HEK293T (cell line): ENCODE measurements at regions not wholly inside any gene's neighbourhood (a gene's known extent, or its start where the extent isn't known, plus 50 kb on each side); places are given as distances from the start of the nearest gene placed in this dataset.
A peak's percentile ranks its signal among the peaks of the same experiment; 100 is the strongest.

Experiments
- CTCF ChIA-PET: fragments of 350-600 bp; formaldehyde crosslinking; extraction: SDS; loops from one replicate; lab custom pipeline; 2021; ENCODE audit warnings: antibody characterized with exemption, inconsistent platforms; lab: Yijun Ruan, JAX
- POLR2A ChIA-PET: fragments of 350-600 bp; formaldehyde crosslinking; extraction: SDS; loops from one replicate; lab custom pipeline; 2020; ENCODE audit warnings: antibody characterized with exemption, inconsistent platforms; lab: Yijun Ruan, JAX
- DNase-seq: peaks from one replicate; pipeline ENCODE4 v3.0.0; 2012; ENCODE audit warnings: mixed read lengths; ENCODE audit errors: extremely low spot score
- ARNT ChIP-seq: fragments of 450-650 bp; IDR thresholded peaks from 2 replicates; pipeline ENCODE4 v1.6.1; 2017; ENCODE audit warnings: mild to moderate bottlenecking
- BHLHE40 ChIP-seq: fragments of 450-650 bp; IDR thresholded peaks from 2 replicates; pipeline ENCODE4 v1.6.1; 2016; ENCODE audit warnings: mild to moderate bottlenecking, moderate library complexity, borderline replicate concordance
- CTBP1 ChIP-seq: fragments of 450-650 bp; IDR thresholded peaks from 2 replicates; pipeline ENCODE4 v1.6.1; 2016; ENCODE audit warnings: borderline replicate concordance
- ELF4 ChIP-seq: fragments of 450-650 bp; IDR thresholded peaks from 2 replicates; pipeline ENCODE4 v1.6.1; 2017; ENCODE audit warnings: antibody characterized with exemption
- FOXA1 ChIP-seq: fragments of 450-650 bp; IDR thresholded peaks from 2 replicates; pipeline ENCODE4 v1.6.1; 2016; ENCODE audit warnings: mild to moderate bottlenecking
- FOXK2 ChIP-seq: fragments of 450-650 bp; IDR thresholded peaks from 2 replicates; pipeline ENCODE4 v1.6.1; 2016; ENCODE audit warnings: mild to moderate bottlenecking
- FOXM1 ChIP-seq: fragments of 450-650 bp; IDR thresholded peaks from 2 replicates; pipeline ENCODE4 v1.6.1; 2017; ENCODE audit warnings: mild to moderate bottlenecking, borderline replicate concordance
- HDGF ChIP-seq: fragments of 450-650 bp; IDR thresholded peaks from 2 replicates; pipeline ENCODE4 v1.6.1; 2017; ENCODE audit warnings: antibody characterized with exemption, borderline replicate concordance
- L3MBTL2 ChIP-seq: fragments of 450-650 bp; conservative IDR thresholded peaks from 2 replicates; pipeline ENCODE4 v1.6.1; 2016; ENCODE audit warnings: mild to moderate bottlenecking
- LEF1 ChIP-seq: fragments of 450-650 bp; IDR thresholded peaks from 2 replicates; pipeline ENCODE4 v1.6.1; 2017; ENCODE audit warnings: mild to moderate bottlenecking, borderline replicate concordance
- NFRKB ChIP-seq: fragments of 450-650 bp; IDR thresholded peaks from 2 replicates; pipeline ENCODE4 v1.6.1; 2016; ENCODE audit warnings: mild to moderate bottlenecking, moderate library complexity
- SP1 ChIP-seq: fragments of 450-650 bp; IDR thresholded peaks from 2 replicates; pipeline ENCODE4 v1.6.1; 2017
- SUZ12 ChIP-seq: fragments of 450-650 bp; IDR thresholded peaks from 2 replicates; pipeline ENCODE4 v1.6.1; 2016; ENCODE audit warnings: mild to moderate bottlenecking
- TARDBP ChIP-seq: fragments of 450-650 bp; IDR thresholded peaks from 2 replicates; pipeline ENCODE4 v1.6.1; 2016
- ZNF384 ChIP-seq: fragments of 450-650 bp; IDR thresholded peaks from 2 replicates; pipeline ENCODE4 v1.6.1; 2016
- TF ChIP-seq, protein P1 (sequence below): fragments of 450-650 bp; IDR thresholded peaks from 2 replicates; pipeline ENCODE4 v1.6.1; 2016

DNA sequence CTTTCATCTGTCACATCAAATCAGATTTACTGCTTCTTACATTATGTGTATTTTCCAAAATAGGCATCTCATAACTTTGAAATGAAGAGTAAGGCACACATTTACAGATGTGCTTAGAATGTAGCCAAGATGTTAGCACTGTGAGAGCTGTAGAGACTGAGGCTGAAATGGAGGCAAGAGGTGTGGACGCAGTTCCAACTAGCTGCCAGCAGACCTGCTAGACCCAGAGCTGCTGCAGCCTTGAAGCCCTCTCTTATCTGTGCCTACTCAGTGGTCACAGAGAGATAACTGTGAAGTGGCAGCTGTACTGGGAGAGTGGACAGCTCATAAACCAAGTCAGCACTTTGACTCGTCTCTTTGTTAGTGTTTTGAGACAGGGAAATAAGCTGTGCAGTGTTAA, 470.9 kb downstream of the CCER1 start:
- ChIA-PET POLR2A (no interaction called here), CTCF (no interaction called here)
- TF ChIP-seq NFRKB (no peak), L3MBTL2 (no peak), FOXA1 (no peak), ELF4 (no peak), FOXK2 (no peak), SUZ12 (no peak), TARDBP (no peak), SP1 (no peak), HDGF (no peak), LEF1 (no peak), ARNT (no peak), ZNF384 (no peak), BHLHE40 (no peak), CTBP1 (no peak), FOXM1 (no peak)
- TF ChIP-seq, protein P1, sequence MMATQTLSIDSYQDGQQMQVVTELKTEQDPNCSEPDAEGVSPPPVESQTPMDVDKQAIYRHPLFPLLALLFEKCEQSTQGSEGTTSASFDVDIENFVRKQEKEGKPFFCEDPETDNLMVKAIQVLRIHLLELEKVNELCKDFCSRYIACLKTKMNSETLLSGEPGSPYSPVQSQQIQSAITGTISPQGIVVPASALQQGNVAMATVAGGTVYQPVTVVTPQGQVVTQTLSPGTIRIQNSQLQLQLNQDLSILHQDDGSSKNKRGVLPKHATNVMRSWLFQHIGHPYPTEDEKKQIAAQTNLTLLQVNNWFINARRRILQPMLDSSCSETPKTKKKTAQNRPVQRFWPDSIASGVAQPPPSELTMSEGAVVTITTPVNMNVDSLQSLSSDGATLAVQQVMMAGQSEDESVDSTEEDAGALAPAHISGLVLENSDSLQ = no peak
- DNase-seq = peak; percentile 21

DNA sequence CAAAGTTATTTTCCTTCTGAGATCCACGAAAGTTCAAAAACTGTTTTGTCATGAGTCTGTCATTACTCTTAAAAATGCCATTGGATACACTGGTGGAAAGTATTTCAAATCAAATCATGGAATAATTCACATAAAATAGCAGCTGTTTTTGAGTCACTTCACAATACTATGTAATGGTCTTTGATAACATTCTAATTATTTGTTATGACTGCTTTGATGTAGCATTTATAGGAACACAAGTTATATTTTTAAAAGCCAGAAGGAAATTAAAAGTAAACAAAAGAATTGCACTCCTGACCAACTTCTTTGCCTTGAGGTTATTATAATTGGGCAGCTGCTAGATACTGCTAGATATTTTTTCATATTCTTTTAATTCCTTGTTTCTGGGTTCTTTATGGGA, 473.2 kb downstream of the CCER1 start:
- ChIA-PET CTCF (no interaction called here), POLR2A (no interaction called here)
- no peak for DNase-seq
- TF ChIP-seq FOXK2 (no peak), HDGF (no peak), L3MBTL2 (no peak)

GRCh38 chr12:90479237-90479636, 475.7 kb downstream of the CCER1 start:
- POLR2A ChIA-PET = no interaction called here
- DNase-seq = no peak

DNA sequence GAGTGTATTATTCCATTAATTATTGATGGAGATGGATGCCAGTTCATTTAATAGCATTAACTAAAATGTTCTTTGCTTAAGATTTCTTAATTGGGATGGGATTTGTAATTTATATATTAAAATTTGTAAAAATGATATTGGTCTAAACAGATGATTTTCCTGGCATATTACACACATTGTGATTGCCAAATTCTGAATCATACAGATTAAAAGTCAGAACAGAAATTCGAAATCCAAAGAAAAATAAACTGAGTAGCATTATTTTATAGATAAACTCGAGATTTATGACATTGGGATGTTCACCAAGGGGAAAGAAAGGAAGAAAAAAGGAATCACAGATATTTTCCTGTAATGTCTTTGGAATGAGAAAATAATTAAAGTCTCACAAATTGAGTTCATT, 481.1 kb downstream of the CCER1 start:
- TF ChIP-seq ELF4 = no peak
- CTCF ChIA-PET = no interaction called here
- no peak for DNase-seq
- POLR2A ChIA-PET = no interaction called here

More at GRCh38 chr12:90479237-90479636, 475.7 kb downstream of the CCER1 start:
- CTCF ChIA-PET = no interaction called here
- TF ChIP-seq ARNT = no peak
- TF ChIP-seq ELF4 = no peak
- no peak for TF ChIP-seq SUZ12
- TF ChIP-seq FOXA1 = no peak

DNA sequence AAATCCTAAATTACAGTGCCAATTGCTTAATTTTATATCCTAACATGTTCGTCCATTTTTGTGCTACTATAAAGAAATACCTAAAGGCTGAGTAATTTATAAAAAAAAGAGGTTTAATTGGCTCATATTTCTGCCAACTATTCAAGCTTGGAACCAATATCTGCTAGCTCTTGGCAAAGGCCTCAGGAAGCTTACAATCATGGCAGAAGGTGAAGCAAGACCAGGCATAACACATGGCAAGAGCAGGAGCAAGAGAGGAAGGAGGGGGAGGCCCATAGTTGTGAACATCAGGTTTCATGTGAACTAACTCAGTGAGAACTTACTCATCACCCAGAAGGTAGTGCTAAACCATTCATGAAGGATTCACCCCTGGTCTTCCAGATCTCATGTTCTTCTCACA, 494.3 kb downstream of the CCER1 start:
- TF ChIP-seq L3MBTL2 (no peak), FOXA1 (no peak), HDGF (no peak)
- CTCF ChIA-PET = no interaction called here
- POLR2A ChIA-PET = no interaction called here
- no peak for DNase-seq

DNA sequence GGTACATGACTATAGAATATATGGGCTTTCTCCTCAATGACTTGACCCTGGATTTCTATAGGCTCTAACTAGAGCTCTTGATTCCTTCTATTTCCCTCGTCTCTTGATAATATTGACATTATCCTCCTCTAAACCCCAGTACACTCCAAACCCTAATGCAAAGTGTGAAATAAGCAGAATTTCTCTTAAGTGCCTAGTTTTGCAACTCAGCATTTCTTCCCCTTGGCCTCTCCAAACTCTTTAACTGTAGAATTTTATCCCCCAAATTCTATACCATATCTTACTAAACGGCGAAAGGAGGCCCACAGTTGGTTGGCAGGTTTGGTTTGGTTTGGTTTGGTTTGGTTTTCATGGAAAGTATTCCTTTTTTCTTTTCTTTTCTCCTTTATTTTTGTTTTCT, 498.7 kb downstream of the CCER1 start:
- ChIA-PET POLR2A (no interaction called here), CTCF (interaction anchor here (0.6 kb wide), 1 partner anchor 489 kb away, joined by 3 read pairs; no protein-coding TSS in a partner anchor)
- TF ChIP-seq NFRKB (no peak), CTBP1 (no peak), ARNT (no peak), SUZ12 (no peak), BHLHE40 (no peak), SP1 (no peak), TARDBP (no peak), FOXA1 (no peak), HDGF (no peak), L3MBTL2 (no peak), FOXK2 (no peak), ZNF384 (no peak), FOXM1 (no peak), LEF1 (no peak)
- TF ChIP-seq, protein P1 = no peak
- DNase-seq = no peak

DNA sequence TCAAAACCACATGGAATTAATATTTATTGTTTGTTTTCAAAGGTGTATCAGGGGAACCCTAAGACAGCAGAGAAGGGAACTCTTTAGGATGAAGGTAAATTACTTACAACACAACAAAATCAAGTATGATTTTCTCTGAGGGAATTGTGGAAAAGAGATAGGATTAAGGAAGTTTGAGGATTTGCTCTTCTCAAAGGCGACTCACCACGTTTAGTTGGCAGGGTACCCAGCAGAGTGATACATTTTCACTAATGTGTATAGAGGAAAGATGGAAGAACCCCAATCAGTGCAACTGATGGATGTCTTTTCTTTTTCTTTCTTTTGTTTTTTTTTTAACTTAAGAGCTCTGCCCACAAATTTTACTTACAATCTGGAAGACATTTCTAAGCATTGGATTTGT, 499.2 kb downstream of the CCER1 start:
- no peak for DNase-seq
- TF ChIP-seq CTBP1 = no peak
- no peak for TF ChIP-seq FOXA1
- no peak for TF ChIP-seq FOXM1
- no peak for TF ChIP-seq BHLHE40
- TF ChIP-seq FOXK2 = no peak
- TF ChIP-seq SUZ12 = no peak
- TF ChIP-seq ARNT = no peak
- TF ChIP-seq SP1 = no peak
- TF ChIP-seq, protein P1 = no peak
- TF ChIP-seq TARDBP = no peak
- no peak for TF ChIP-seq HDGF
- no peak for TF ChIP-seq NFRKB
- TF ChIP-seq ZNF384 = no peak
- no peak for TF ChIP-seq ELF4
- no peak for TF ChIP-seq L3MBTL2
- POLR2A ChIA-PET = no interaction called here
- CTCF ChIA-PET = interaction anchor here (0.6 kb wide), 1 partner anchor 489 kb away, joined by 3 read pairs; no protein-coding TSS in a partner anchor
